ENCODE measurements at regions not wholly inside any gene's neighbourhood (a gene's known extent, or its start where the extent isn't known, plus 50 kb on each side); places are given as distances from the start of the nearest gene placed in this dataset.

- TF ChIP-seq, protein P1, sequence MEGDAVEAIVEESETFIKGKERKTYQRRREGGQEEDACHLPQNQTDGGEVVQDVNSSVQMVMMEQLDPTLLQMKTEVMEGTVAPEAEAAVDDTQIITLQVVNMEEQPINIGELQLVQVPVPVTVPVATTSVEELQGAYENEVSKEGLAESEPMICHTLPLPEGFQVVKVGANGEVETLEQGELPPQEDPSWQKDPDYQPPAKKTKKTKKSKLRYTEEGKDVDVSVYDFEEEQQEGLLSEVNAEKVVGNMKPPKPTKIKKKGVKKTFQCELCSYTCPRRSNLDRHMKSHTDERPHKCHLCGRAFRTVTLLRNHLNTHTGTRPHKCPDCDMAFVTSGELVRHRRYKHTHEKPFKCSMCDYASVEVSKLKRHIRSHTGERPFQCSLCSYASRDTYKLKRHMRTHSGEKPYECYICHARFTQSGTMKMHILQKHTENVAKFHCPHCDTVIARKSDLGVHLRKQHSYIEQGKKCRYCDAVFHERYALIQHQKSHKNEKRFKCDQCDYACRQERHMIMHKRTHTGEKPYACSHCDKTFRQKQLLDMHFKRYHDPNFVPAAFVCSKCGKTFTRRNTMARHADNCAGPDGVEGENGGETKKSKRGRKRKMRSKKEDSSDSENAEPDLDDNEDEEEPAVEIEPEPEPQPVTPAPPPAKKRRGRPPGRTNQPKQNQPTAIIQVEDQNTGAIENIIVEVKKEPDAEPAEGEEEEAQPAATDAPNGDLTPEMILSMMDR (conservative IDR thresholded peaks at IDR 0.05), result no peak
- TF ChIP-seq ZFX (IDR thresholded peaks at IDR 0.05), result no peak
Measured at GRCh38 chr6:48429021-48429420, 318.0 kb upstream of the PTCHD4 start.

Measured in C4-2B (cell line).